Tibial nerve (tissue), 4 donors: ENCODE measurements at regions not wholly inside any gene's neighbourhood (a gene's known extent, or its start where the extent isn't known, plus 50 kb on each side); places are given as distances from the start of the nearest gene placed in this dataset.

Experiments used
- DNase-seq, 2 donors: peaks; one replicate each; pipeline ENCODE4 v3.0.0-alpha.2; 2019; ENCODE audit warnings: low spot score in 2 of 2
- H3K27ac ChIP-seq, 4 donors: fragments of 200-600 bp; sonication (generic) in 3 of 4; one replicate each; pipeline ENCODE4 v1.5.1; 2017 to 2019; ENCODE audit warnings: mild to moderate bottlenecking in 1 of 4
- H3K27me3 ChIP-seq, 2 donors: fragments of 200-600 bp; sonication (generic) in 1 of 2; one replicate each; pipeline versions ENCODE4 v1.5.1 to v1.6.0; 2017 to 2019
- H3K36me3 ChIP-seq, 3 donors: fragments of 200-600 bp; sonication (generic); one replicate each; pipeline ENCODE4 v1.5.1; 2018 to 2019
- H3K4me1 ChIP-seq, 4 donors: fragments of 200-600 bp; sonication (generic) in 3 of 4; one replicate each; pipeline ENCODE4 v1.5.1; 2017 to 2019
- H3K4me3 ChIP-seq, 4 donors: fragments of 200-600 bp; sonication (generic) in 3 of 4; one replicate each; pipeline ENCODE4 v1.5.1; 2017 to 2019; ENCODE audit warnings: mild to moderate bottlenecking in 1 of 4, moderate library complexity in 1 of 4
- H3K9me3 ChIP-seq, 4 donors: fragments of 200-600 bp; sonication (generic) in 3 of 4; one replicate each; pipeline ENCODE4 v1.5.1; 2017 to 2019
- EP300 ChIP-seq, 2 donors: sonication (generic); formaldehyde crosslinking; IDR thresholded peaks; one replicate each; pipeline ENCODE4 v1.6.1; 2017; ENCODE audit warnings: antibody characterized with exemption in 2 of 2, mild to moderate bottlenecking in 1 of 2
- POLR2A ChIP-seq, 2 donors: fragments of 450-650 bp; IDR thresholded peaks; one replicate each; pipeline ENCODE4 v1.6.1; 2017; ENCODE audit warnings: antibody characterized with exemption in 2 of 2, mild to moderate bottlenecking in 2 of 2, moderate library complexity in 2 of 2
- WGBS, 2 donors: methylation state at CpG; one replicate each; pipeline ENCODE4 v1.1.5; 2018; 5-methylcytosine and 5-hydroxymethylcytosine counted together
- TF ChIP-seq, protein P1 (sequence below), 5 experiments: fragments of 200-600 bp in 3 of 5; fragments of 450-650 bp in 2 of 5; sonication (generic) in 3 of 5; IDR thresholded peaks; one replicate each; pipeline ENCODE4 v1.5.1; 2016 to 2019; ENCODE audit warnings: antibody characterized with exemption in 5 of 5, mild to moderate bottlenecking in 3 of 5, moderate library complexity in 2 of 5

DNA sequence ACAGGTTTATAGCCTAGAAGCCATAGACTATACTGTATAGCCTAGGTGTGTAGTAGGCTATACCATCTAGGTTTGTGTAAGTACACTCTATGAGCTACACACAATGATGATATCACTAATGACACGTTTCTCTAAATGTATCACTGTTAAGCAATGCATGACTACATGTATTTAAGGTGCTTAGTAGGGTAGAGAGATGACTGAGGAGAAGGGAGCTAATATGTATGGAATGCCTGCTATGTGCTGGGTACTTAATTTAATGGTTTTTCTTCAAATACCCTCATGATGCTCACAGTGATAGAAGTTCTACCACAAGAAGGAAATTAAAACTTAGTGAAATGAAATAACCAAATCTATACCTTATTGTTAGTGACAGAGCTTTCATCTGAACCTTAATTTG, 1785.5 kb downstream of the EFNA5 start:
- Histone ChIP-seq H3K4me1 (no peaks in the 10 kb centered on the region), H3K27ac (no peak overlapping the region), H3K4me3 (no peak overlapping the region), H3K27me3 (no peaks in the 10 kb centered on the region), H3K36me3 (no peaks in the 10 kb centered on the region), H3K9me3 (no peaks in the 10 kb centered on the region)
- 79 to 80% methylated on average over 1 of the region's 1 CpG for WGBS, 2 donors
- TF ChIP-seq EP300 (IDR thresholded peaks at IDR 0.05) (no peak), POLR2A (IDR thresholded peaks at IDR 0.05) (no peak)
- TF ChIP-seq, protein P1, sequence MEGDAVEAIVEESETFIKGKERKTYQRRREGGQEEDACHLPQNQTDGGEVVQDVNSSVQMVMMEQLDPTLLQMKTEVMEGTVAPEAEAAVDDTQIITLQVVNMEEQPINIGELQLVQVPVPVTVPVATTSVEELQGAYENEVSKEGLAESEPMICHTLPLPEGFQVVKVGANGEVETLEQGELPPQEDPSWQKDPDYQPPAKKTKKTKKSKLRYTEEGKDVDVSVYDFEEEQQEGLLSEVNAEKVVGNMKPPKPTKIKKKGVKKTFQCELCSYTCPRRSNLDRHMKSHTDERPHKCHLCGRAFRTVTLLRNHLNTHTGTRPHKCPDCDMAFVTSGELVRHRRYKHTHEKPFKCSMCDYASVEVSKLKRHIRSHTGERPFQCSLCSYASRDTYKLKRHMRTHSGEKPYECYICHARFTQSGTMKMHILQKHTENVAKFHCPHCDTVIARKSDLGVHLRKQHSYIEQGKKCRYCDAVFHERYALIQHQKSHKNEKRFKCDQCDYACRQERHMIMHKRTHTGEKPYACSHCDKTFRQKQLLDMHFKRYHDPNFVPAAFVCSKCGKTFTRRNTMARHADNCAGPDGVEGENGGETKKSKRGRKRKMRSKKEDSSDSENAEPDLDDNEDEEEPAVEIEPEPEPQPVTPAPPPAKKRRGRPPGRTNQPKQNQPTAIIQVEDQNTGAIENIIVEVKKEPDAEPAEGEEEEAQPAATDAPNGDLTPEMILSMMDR (IDR thresholded peaks at IDR 0.05) = no peak
- DNase-seq = no peak

DNA sequence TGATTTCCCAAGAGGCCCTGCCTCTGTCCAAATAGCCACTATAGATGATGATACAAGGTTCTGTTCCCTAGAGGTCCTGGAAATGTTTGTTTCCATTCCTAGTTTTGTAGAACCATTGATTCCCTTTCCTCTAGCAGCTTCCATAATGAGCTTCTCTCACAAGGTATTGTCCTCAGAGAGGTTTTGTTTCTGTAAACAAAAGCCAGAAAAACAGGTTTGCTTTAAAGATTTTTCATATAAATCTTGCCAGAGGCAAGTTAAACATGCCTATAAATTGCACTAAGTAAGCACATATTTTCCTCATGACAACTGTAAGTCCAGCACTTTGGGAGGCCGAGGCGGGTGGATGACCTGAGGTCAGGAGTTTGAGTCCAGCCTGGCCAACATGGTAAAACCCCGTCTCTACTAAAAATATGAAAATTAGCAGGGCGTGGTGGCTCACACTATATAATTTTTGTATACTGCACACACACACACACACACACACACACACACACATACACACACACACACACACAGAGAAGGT, 1787.7 kb downstream of the EFNA5 start:
- TF ChIP-seq POLR2A (IDR thresholded peaks at IDR 0.05) (no peak), EP300 (IDR thresholded peaks at IDR 0.05) (no peak)
- TF ChIP-seq, protein P1 (IDR thresholded peaks at IDR 0.05) = no peak
- DNase-seq = no peak
- H3K36me3 ChIP-seq = no peaks in the 10 kb centered on the region
- no peak overlapping the region for H3K27ac ChIP-seq
- H3K4me1 ChIP-seq = no peaks in the 10 kb centered on the region
- no peaks in the 10 kb centered on the region for H3K27me3 ChIP-seq
- H3K9me3 ChIP-seq = no peaks in the 10 kb centered on the region
- no peak overlapping the region for H3K4me3 ChIP-seq
- WGBS, 2 donors = 61 to 74% methylated on average over 4 of the region's 4 CpGs

DNA sequence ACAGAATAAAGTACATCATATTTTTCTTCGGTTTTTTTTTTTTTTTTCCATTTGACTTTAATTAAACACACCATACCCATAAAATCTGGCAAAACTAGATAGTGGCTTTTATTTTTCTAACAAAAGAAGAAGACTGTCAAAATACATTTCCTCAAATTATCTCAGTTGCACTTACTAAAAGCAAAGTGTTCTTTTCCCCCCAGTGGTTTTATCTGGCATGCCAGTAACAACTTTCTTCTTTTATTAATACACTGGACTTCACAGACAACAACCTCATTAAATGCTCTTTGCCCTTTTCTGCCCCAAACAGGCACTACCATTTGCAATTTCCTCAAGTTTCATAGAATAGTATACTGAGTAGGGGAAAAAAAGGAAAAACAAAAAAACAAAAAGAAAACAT, 1792.3 kb downstream of the EFNA5 start:
- no peaks in the 10 kb centered on the region for H3K9me3 ChIP-seq
- no peak overlapping the region for H3K4me3 ChIP-seq
- DNase-seq = no peak
- no peaks in the 10 kb centered on the region for H3K36me3 ChIP-seq
- H3K27ac ChIP-seq = no peak overlapping the region
- WGBS, 2 donors = 57 to 64% methylated on average over 1 of the region's 1 CpG
- H3K4me1 ChIP-seq = no peaks in the 10 kb centered on the region
- TF ChIP-seq POLR2A (IDR thresholded peaks at IDR 0.05) (no peak), EP300 (IDR thresholded peaks at IDR 0.05) (no peak)
- TF ChIP-seq, protein P1 (IDR thresholded peaks at IDR 0.05) = no peak
- H3K27me3 ChIP-seq = no peaks in the 10 kb centered on the region

DNA sequence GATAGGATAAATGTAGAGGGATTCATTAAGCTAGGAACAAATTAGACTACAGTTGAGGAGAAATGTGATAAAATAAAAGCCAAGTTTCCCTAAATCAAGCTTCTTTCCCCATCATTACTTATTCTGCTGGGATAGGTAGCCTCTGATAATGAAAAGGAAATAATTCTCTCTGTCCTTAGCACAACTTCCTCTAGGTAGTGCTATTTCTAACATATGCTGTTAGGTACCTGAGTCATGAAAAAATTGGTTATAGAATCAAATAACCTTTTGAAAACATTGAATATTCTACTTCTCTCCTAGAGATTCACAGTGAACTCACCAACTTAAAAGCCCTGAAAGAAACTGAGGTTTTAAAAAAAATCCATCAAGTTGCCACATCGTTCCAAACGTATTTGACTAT, 1793.1 kb downstream of the EFNA5 start:
- DNase-seq = no peak
- Histone ChIP-seq H3K36me3 (no peaks in the 10 kb centered on the region), H3K4me1 (no peaks in the 10 kb centered on the region), H3K4me3 (no peak overlapping the region), H3K27me3 (no peaks in the 10 kb centered on the region), H3K27ac (no peak overlapping the region), H3K9me3 (no peaks in the 10 kb centered on the region)
- TF ChIP-seq EP300 (IDR thresholded peaks at IDR 0.05) = no peak
- TF ChIP-seq, protein P1 (IDR thresholded peaks at IDR 0.05) = no peak
- TF ChIP-seq POLR2A (IDR thresholded peaks at IDR 0.05) = no peak
- 88 to 89% methylated on average over 2 of the region's 2 CpGs for WGBS, 2 donors

DNA sequence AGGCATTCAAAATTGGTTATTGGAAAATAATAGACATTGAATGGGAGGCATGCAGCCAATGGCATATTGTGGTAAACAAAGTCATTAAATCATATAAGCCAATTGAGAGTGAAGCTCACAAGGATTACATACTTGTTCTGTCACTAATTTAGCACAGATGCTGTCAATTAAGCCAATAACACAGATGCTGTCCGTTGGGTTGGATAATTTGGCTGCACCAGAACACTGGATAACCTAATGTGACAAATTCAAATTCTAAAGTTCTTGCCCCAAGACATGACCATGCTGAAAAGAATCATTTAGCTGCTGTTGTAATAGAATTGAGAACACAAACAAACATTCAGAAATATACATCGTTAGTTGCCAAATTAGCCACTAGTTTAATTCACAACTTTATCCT, 1796.4 kb downstream of the EFNA5 start:
- no peak overlapping the region for H3K27ac ChIP-seq
- TF ChIP-seq EP300 (IDR thresholded peaks at IDR 0.05) (no peak), POLR2A (IDR thresholded peaks at IDR 0.05) (no peak)
- TF ChIP-seq, protein P1 (IDR thresholded peaks at IDR 0.05) = no peak
- H3K27me3 ChIP-seq = no peaks in the 10 kb centered on the region
- no peak for DNase-seq
- H3K4me1 ChIP-seq = no peaks in the 10 kb centered on the region
- no peaks in the 10 kb centered on the region for H3K36me3 ChIP-seq
- no peaks in the 10 kb centered on the region for H3K9me3 ChIP-seq
- 75 to 81% methylated on average over 2 of the region's 2 CpGs for WGBS, 2 donors
- no peak overlapping the region for H3K4me3 ChIP-seq
